Panc1 (cell line): ENCODE measurements at regions not wholly inside any gene's neighbourhood (a gene's known extent, or its start where the extent isn't known, plus 50 kb on each side); places are given as distances from the start of the nearest gene placed in this dataset.

Experiments
- ATAC-seq: fragments of 200-7000 bp; cut with Tn5 transposase; 2 replicates; pipeline ENCODE4 v1.9.1; 2020; ENCODE audit warnings: mild to moderate bottlenecking, moderate library complexity
- BruUV-seq: library from RNA; stranded (reverse); fragments of 400-500 nt; replicated peaks from 2 replicates; lab custom pipeline; 2021; lab: Mats Ljungman, UMichigan
- CTCF ChIA-PET: fragments of 300-600 bp; sonication (Branson Sonifier 250); formaldehyde crosslinking; loops from one replicate; lab custom pipeline; 2022; ENCODE audit warnings: antibody characterized with exemption; lab: Charles Lee
- POLR2A ChIA-PET: fragments of 300-600 bp; sonication (Branson Sonifier 250); formaldehyde crosslinking; loops from one replicate; lab custom pipeline; 2022; ENCODE audit warnings: antibody characterized with exemption; lab: Charles Lee
- DNase-seq: peaks from one replicate; pipeline ENCODE4 v3.0.0-alpha.2; 2010; ENCODE audit warnings: low read depth, low spot score
- H3K27ac ChIP-seq: 2 replicates; pipeline ENCODE4 v1.5.1; 2011; ENCODE audit warnings: mild to moderate bottlenecking, low read length, inconsistent platforms
- H3K27me3 ChIP-seq: fragments of 200-500 bp; sonication (Bioruptor generic); 2 replicates; pipeline ENCODE4 v1.6.0; 2014; ENCODE audit warnings: low read length, inconsistent platforms; ENCODE audit not compliant: control insufficient read depth, insufficient read depth
- H3K36me3 ChIP-seq: fragments of 200-500 bp; sonication (Bioruptor generic); 2 replicates; pipeline ENCODE4 v1.5.1; 2014; ENCODE audit warnings: inconsistent platforms, mild to moderate bottlenecking, low read length, moderate library complexity; ENCODE audit not compliant: control insufficient read depth, insufficient read depth
- H3K4me1 ChIP-seq: 2 replicates; pipeline ENCODE4 v1.5.1; 2011; ENCODE audit warnings: inconsistent platforms, mild to moderate bottlenecking, low read length, moderate library complexity; ENCODE audit not compliant: control insufficient read depth, insufficient read depth
- H3K4me3 ChIP-seq, 2 experiments: 2 replicates each; pipeline ENCODE4 v1.5.1; 2011 to 2012; ENCODE audit warnings: low read depth in 2 of 2, low read length in 2 of 2, mild to moderate bottlenecking in 2 of 2, inconsistent platforms in 1 of 2, moderate library complexity in 1 of 2
- H3K9me3 ChIP-seq: fragments of 200-500 bp; sonication (Bioruptor generic); 2 replicates; pipeline ENCODE4 v1.5.1; 2014; ENCODE audit warnings: low read depth, mild to moderate bottlenecking, inconsistent platforms, low read length, moderate library complexity; ENCODE audit not compliant: control insufficient read depth, insufficient read depth
- POLR2AphosphoS5 ChIP-seq: IDR thresholded peaks from 2 replicates; pipeline ENCODE4 v1.6.1; 2012; ENCODE audit warnings: mild to moderate bottlenecking, low read depth, low read length, moderate library complexity
- SIN3A ChIP-seq: IDR thresholded peaks from 2 replicates; pipeline ENCODE4 v1.6.1; 2012; ENCODE audit warnings: low read depth, mild to moderate bottlenecking, low read length, moderate library complexity, borderline replicate concordance; ENCODE audit not compliant: insufficient read depth
- TCF7L2 ChIP-seq: IDR thresholded peaks from 2 replicates; pipeline ENCODE4 v1.6.1; 2011; ENCODE audit warnings: mild to moderate bottlenecking, low read depth, low read length, inconsistent platforms
- in situ Hi-C: cut with HindIII; loops from 2 replicates; pipeline ENCODE4 v1.10.0; 2016; ENCODE audit warnings: low sequenced_read_pairs, low pct_unique_long_range_greater_than_20kb
- intact Hi-C: fragments of 100-400 bp; cut with micrococcal nuclease; formaldehyde crosslinking; loops from one replicate; pipeline ENCODE4 v1.10.0; 2022; ENCODE audit not compliant: unreplicated experiment
- TF ChIP-seq, protein P1 (sequence below), 2 experiments: IDR thresholded peaks; 2 replicates each; pipeline ENCODE4 v1.6.1; 2011 to 2012; ENCODE audit warnings: low read depth in 2 of 2, control low read depth in 1 of 2, low read length in 1 of 2, mild to moderate bottlenecking in 1 of 2, moderate library complexity in 1 of 2; ENCODE audit not compliant: insufficient read depth in 1 of 2
- TF ChIP-seq, protein P2 (sequence below): fragments of 450-650 bp; IDR thresholded peaks from 2 replicates; pipeline ENCODE4 v1.5.1; 2017; ENCODE audit warnings: mild to moderate bottlenecking

GRCh38 chr13:60944016-60944415, 471.6 kb downstream of the PCDH20 start:
- in situ Hi-C loops (no loop called here), intact Hi-C loops (no loop called here)
- ATAC-seq (no peak), DNase-seq (no peak)
- no peaks in the 10 kb centered on the region for H3K9me3 ChIP-seq
- CTCF ChIA-PET: no interaction called here
- no peaks in the 10 kb centered on the region for H3K27me3 ChIP-seq
- no peaks in the 10 kb centered on the region for H3K4me1 ChIP-seq
- BruUV-seq: no TSS peak
- H3K36me3 ChIP-seq: no peaks in the 10 kb centered on the region
- H3K27ac ChIP-seq: no peak overlapping the region
- no peak overlapping the region for H3K4me3 ChIP-seq
- no peak for TF ChIP-seq TCF7L2
- no peak for TF ChIP-seq POLR2AphosphoS5
- no peak for TF ChIP-seq SIN3A
- TF ChIP-seq, protein P1, sequence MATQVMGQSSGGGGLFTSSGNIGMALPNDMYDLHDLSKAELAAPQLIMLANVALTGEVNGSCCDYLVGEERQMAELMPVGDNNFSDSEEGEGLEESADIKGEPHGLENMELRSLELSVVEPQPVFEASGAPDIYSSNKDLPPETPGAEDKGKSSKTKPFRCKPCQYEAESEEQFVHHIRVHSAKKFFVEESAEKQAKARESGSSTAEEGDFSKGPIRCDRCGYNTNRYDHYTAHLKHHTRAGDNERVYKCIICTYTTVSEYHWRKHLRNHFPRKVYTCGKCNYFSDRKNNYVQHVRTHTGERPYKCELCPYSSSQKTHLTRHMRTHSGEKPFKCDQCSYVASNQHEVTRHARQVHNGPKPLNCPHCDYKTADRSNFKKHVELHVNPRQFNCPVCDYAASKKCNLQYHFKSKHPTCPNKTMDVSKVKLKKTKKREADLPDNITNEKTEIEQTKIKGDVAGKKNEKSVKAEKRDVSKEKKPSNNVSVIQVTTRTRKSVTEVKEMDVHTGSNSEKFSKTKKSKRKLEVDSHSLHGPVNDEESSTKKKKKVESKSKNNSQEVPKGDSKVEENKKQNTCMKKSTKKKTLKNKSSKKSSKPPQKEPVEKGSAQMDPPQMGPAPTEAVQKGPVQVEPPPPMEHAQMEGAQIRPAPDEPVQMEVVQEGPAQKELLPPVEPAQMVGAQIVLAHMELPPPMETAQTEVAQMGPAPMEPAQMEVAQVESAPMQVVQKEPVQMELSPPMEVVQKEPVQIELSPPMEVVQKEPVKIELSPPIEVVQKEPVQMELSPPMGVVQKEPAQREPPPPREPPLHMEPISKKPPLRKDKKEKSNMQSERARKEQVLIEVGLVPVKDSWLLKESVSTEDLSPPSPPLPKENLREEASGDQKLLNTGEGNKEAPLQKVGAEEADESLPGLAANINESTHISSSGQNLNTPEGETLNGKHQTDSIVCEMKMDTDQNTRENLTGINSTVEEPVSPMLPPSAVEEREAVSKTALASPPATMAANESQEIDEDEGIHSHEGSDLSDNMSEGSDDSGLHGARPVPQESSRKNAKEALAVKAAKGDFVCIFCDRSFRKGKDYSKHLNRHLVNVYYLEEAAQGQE (IDR thresholded peaks at IDR 0.05; ENCODE audit: insufficient read depth in 1 of 2, low read depth in 2 of 2, low read length in 1 of 2): no peak
- TF ChIP-seq, protein P2, sequence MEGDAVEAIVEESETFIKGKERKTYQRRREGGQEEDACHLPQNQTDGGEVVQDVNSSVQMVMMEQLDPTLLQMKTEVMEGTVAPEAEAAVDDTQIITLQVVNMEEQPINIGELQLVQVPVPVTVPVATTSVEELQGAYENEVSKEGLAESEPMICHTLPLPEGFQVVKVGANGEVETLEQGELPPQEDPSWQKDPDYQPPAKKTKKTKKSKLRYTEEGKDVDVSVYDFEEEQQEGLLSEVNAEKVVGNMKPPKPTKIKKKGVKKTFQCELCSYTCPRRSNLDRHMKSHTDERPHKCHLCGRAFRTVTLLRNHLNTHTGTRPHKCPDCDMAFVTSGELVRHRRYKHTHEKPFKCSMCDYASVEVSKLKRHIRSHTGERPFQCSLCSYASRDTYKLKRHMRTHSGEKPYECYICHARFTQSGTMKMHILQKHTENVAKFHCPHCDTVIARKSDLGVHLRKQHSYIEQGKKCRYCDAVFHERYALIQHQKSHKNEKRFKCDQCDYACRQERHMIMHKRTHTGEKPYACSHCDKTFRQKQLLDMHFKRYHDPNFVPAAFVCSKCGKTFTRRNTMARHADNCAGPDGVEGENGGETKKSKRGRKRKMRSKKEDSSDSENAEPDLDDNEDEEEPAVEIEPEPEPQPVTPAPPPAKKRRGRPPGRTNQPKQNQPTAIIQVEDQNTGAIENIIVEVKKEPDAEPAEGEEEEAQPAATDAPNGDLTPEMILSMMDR: no peak
- POLR2A ChIA-PET: no interaction called here

DNA sequence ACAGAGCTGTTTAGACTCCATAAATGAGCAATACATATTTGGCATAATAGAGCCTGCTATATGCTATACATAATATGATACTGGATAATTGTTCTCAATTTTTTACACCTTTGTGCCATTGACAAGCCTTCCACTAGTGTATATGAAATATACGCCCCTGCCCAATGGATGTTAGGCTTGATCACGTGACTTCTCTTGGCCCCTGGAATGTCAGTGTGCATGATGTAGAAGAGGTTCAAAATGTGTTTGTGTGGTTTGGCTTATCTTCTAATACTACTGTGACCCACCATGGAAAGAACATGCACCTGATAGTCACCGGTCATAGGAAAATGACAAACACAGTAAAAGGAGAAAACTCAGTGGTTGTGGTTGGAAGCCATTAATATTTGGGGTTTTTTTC, 479.4 kb downstream of the PCDH20 start:
- BruUV-seq: no TSS peak

More for the DNA sequence above, 479.4 kb downstream of the PCDH20 start:
- POLR2A ChIA-PET: no interaction called here
- CTCF ChIA-PET: no interaction called here
- in situ Hi-C loops: no loop called here
- no peaks in the 10 kb centered on the region for H3K27me3 ChIP-seq
- no peak overlapping the region for H3K27ac ChIP-seq
- H3K4me1 ChIP-seq: no peaks in the 10 kb centered on the region
- H3K4me3 ChIP-seq: no peak overlapping the region
- intact Hi-C loops: no loop called here
- no peaks in the 10 kb centered on the region for H3K9me3 ChIP-seq
- H3K36me3 ChIP-seq: no peaks in the 10 kb centered on the region
- TF ChIP-seq, protein P1 (IDR thresholded peaks at IDR 0.05; ENCODE audit: insufficient read depth in 1 of 2, low read depth in 2 of 2, low read length in 1 of 2): no peak
- TF ChIP-seq, protein P2: no peak
- TF ChIP-seq SIN3A (no peak), TCF7L2 (no peak), POLR2AphosphoS5 (no peak)
- DNase-seq (no peak), ATAC-seq (no peak)
